ENCODE measurements at regions not wholly inside any gene's neighbourhood (a gene's known extent, or its start where the extent isn't known, plus 50 kb on each side); places are given as distances from the start of the nearest gene placed in this dataset.

- no peak overlapping the region for H3K4me3 ChIP-seq (ENCODE audit: low read length)
- H3K4me1 ChIP-seq (ENCODE audit: insufficient read depth, low read length), result peaks cover 31% of the 10 kb centered on the region
- no peaks in the 10 kb centered on the region for H3K27me3 ChIP-seq (ENCODE audit: insufficient read depth, low read length)
- no peak overlapping the region; the same call in 1 of the 2 replicates for H3K9ac ChIP-seq (ENCODE audit: low read depth, low read length)
- H3K9me3 ChIP-seq (ENCODE audit: insufficient read depth, low read depth, low read length), result no peaks in the 10 kb centered on the region; the same call in 1 of the 2 replicates
- no peaks in the 10 kb centered on the region for H3K36me3 ChIP-seq (ENCODE audit: insufficient read depth, low read depth, low read length)
- H3K27ac ChIP-seq (ENCODE audit: low read length), result peak overlapping the region; percentile 10
Measured at GRCh38 chr10:10292501-10292900, 725.2 kb upstream of the CELF2 start.

GRCh38 chr10:10293041-10293440 lies 724.6 kb upstream of the CELF2 start:
- H3K27me3 ChIP-seq (ENCODE audit: insufficient read depth, low read length), result no peaks in the 10 kb centered on the region
- peak overlapping the region; percentile 54; the same call in 1 of the 2 replicates for H3K9ac ChIP-seq (ENCODE audit: low read depth, low read length)
- H3K4me1 ChIP-seq (ENCODE audit: insufficient read depth, low read length), result peaks cover 31% of the 10 kb centered on the region
- no peak overlapping the region for H3K4me3 ChIP-seq (ENCODE audit: low read length)
- H3K9me3 ChIP-seq (ENCODE audit: insufficient read depth, low read depth, low read length), result no peaks in the 10 kb centered on the region; the same call in 1 of the 2 replicates
- H3K36me3 ChIP-seq (ENCODE audit: insufficient read depth, low read depth, low read length), result no peaks in the 10 kb centered on the region
- peak overlapping the region; percentile 10 for H3K27ac ChIP-seq (ENCODE audit: low read length)

GRCh38 chr10:10293481-10293951 lies 724.2 kb upstream of the CELF2 start:
- Histone ChIP-seq H3K4me1 (ENCODE audit: insufficient read depth, low read length) (peaks cover 31% of the 10 kb centered on the region), H3K9me3 (ENCODE audit: insufficient read depth, low read depth, low read length) (no peaks in the 10 kb centered on the region; the same call in 1 of the 2 replicates), H3K9ac (ENCODE audit: low read depth, low read length) (peak overlapping the region; percentile 54; the same call in 1 of the 2 replicates), H3K36me3 (ENCODE audit: insufficient read depth, low read depth, low read length) (no peaks in the 10 kb centered on the region), H3K27ac (ENCODE audit: low read length) (peak overlapping the region; percentile 10), H3K4me3 (ENCODE audit: low read length) (peak overlapping the region; percentile 60; the same call in 1 of the 2 replicates), H3K27me3 (ENCODE audit: insufficient read depth, low read length) (no peaks in the 10 kb centered on the region)

- H3K36me3 ChIP-seq (ENCODE audit: insufficient read depth, low read depth, low read length), result no peaks in the 10 kb centered on the region
- peak overlapping the region; percentile 47 for H3K27ac ChIP-seq (ENCODE audit: low read length)
- no peaks in the 10 kb centered on the region; the same call in 1 of the 2 replicates for H3K9me3 ChIP-seq (ENCODE audit: insufficient read depth, low read depth, low read length)
- H3K4me1 ChIP-seq (ENCODE audit: insufficient read depth, low read length), result peaks cover 31% of the 10 kb centered on the region
- no peaks in the 10 kb centered on the region for H3K27me3 ChIP-seq (ENCODE audit: insufficient read depth, low read length)
- peak overlapping the region; percentile 39; the same call in 1 of the 2 replicates for H3K9ac ChIP-seq (ENCODE audit: low read depth, low read length)
- H3K4me3 ChIP-seq (ENCODE audit: low read length), result peak overlapping the region; percentile 60
Measured at GRCh38 chr10:10294184-10294880, 723.3 kb upstream of the CELF2 start.

- peak overlapping the region; percentile 60; the same call in 1 of the 2 replicates for H3K4me3 ChIP-seq (ENCODE audit: low read length)
- H3K4me1 ChIP-seq (ENCODE audit: insufficient read depth, low read length), result peaks cover 31% of the 10 kb centered on the region
- no peaks in the 10 kb centered on the region for H3K27me3 ChIP-seq (ENCODE audit: insufficient read depth, low read length)
- H3K36me3 ChIP-seq (ENCODE audit: insufficient read depth, low read depth, low read length), result no peaks in the 10 kb centered on the region
- H3K9me3 ChIP-seq (ENCODE audit: insufficient read depth, low read depth, low read length), result no peaks in the 10 kb centered on the region; the same call in 1 of the 2 replicates
- H3K27ac ChIP-seq (ENCODE audit: low read length), result peak overlapping the region; percentile 47
- H3K9ac ChIP-seq (ENCODE audit: low read depth, low read length), result peak overlapping the region; percentile 39; the same call in 1 of the 2 replicates
Measured at GRCh38 chr10:10294881-10295529, 722.7 kb upstream of the CELF2 start.

- Histone ChIP-seq H3K36me3 (ENCODE audit: insufficient read depth, low read depth, low read length) (no peaks in the 10 kb centered on the region), H3K27ac (ENCODE audit: low read length) (no peak overlapping the region), H3K4me3 (ENCODE audit: low read length) (peak overlapping the region; percentile 20; the same call in 1 of the 2 replicates), H3K4me1 (ENCODE audit: insufficient read depth, low read length) (peaks cover 31% of the 10 kb centered on the region), H3K9ac (ENCODE audit: low read depth, low read length) (no peak overlapping the region; the same call in 1 of the 2 replicates), H3K27me3 (ENCODE audit: insufficient read depth, low read length) (no peaks in the 10 kb centered on the region), H3K9me3 (ENCODE audit: insufficient read depth, low read depth, low read length) (no peaks in the 10 kb centered on the region; the same call in 1 of the 2 replicates)
Measured at GRCh38 chr10:10295537-10295936, 722.1 kb upstream of the CELF2 start.

GRCh38 chr10:10302689-10303088 lies 715.0 kb upstream of the CELF2 start:
- no peaks in the 10 kb centered on the region for H3K36me3 ChIP-seq (ENCODE audit: insufficient read depth, low read depth, low read length)
- H3K27me3 ChIP-seq (ENCODE audit: insufficient read depth, low read length), result no peaks in the 10 kb centered on the region
- no peak overlapping the region for H3K27ac ChIP-seq (ENCODE audit: low read length)
- H3K4me3 ChIP-seq (ENCODE audit: low read length), result no peak overlapping the region
- no peaks in the 10 kb centered on the region for H3K9me3 ChIP-seq (ENCODE audit: insufficient read depth, low read depth, low read length)
- no peak overlapping the region for H3K9ac ChIP-seq (ENCODE audit: low read depth, low read length)
- peaks cover 15% of the 10 kb centered on the region; the same call in 1 of the 2 replicates for H3K4me1 ChIP-seq (ENCODE audit: insufficient read depth, low read length)

- H3K9me3 ChIP-seq (ENCODE audit: insufficient read depth, low read depth, low read length), result no peaks in the 10 kb centered on the region
- H3K9ac ChIP-seq (ENCODE audit: low read depth, low read length), result no peak overlapping the region
- no peaks in the 10 kb centered on the region for H3K36me3 ChIP-seq (ENCODE audit: insufficient read depth, low read depth, low read length)
- H3K4me1 ChIP-seq (ENCODE audit: insufficient read depth, low read length), result peaks cover 15% of the 10 kb centered on the region; the same call in 1 of the 2 replicates
- H3K27ac ChIP-seq (ENCODE audit: low read length), result no peak overlapping the region
- no peaks in the 10 kb centered on the region for H3K27me3 ChIP-seq (ENCODE audit: insufficient read depth, low read length)
- H3K4me3 ChIP-seq (ENCODE audit: low read length), result no peak overlapping the region
Measured at GRCh38 chr10:10307036-10307435, 710.6 kb upstream of the CELF2 start.

- Histone ChIP-seq H3K9me3 (ENCODE audit: insufficient read depth, low read depth, low read length) (no peaks in the 10 kb centered on the region), H3K27ac (ENCODE audit: low read length) (no peak overlapping the region), H3K4me3 (ENCODE audit: low read length) (no peak overlapping the region), H3K9ac (ENCODE audit: low read depth, low read length) (no peak overlapping the region), H3K27me3 (ENCODE audit: insufficient read depth, low read length) (no peaks in the 10 kb centered on the region), H3K4me1 (ENCODE audit: insufficient read depth, low read length) (peaks cover 14% of the 10 kb centered on the region; the same call in 1 of the 2 replicates), H3K36me3 (ENCODE audit: insufficient read depth, low read depth, low read length) (no peaks in the 10 kb centered on the region)
Measured at GRCh38 chr10:10307551-10307950, 710.1 kb upstream of the CELF2 start.

GRCh38 chr10:10310498-10310897 lies 707.2 kb upstream of the CELF2 start:
- H3K9ac ChIP-seq (ENCODE audit: low read depth, low read length), result no peak overlapping the region
- H3K27me3 ChIP-seq (ENCODE audit: insufficient read depth, low read length), result no peaks in the 10 kb centered on the region
- H3K36me3 ChIP-seq (ENCODE audit: insufficient read depth, low read depth, low read length), result no peaks in the 10 kb centered on the region
- no peak overlapping the region for H3K27ac ChIP-seq (ENCODE audit: low read length)
- no peaks in the 10 kb centered on the region for H3K9me3 ChIP-seq (ENCODE audit: insufficient read depth, low read depth, low read length)
- H3K4me1 ChIP-seq (ENCODE audit: insufficient read depth, low read length), result no peaks in the 10 kb centered on the region
- no peak overlapping the region for H3K4me3 ChIP-seq (ENCODE audit: low read length)

- Histone ChIP-seq H3K27ac (ENCODE audit: low read length) (no peak overlapping the region), H3K4me3 (ENCODE audit: low read length) (no peak overlapping the region), H3K27me3 (ENCODE audit: insufficient read depth, low read length) (no peaks in the 10 kb centered on the region), H3K9ac (ENCODE audit: low read depth, low read length) (no peak overlapping the region), H3K4me1 (ENCODE audit: insufficient read depth, low read length) (no peaks in the 10 kb centered on the region), H3K36me3 (ENCODE audit: insufficient read depth, low read depth, low read length) (no peaks in the 10 kb centered on the region), H3K9me3 (ENCODE audit: insufficient read depth, low read depth, low read length) (no peaks in the 10 kb centered on the region)
Measured at GRCh38 chr10:10311966-10312365, 705.7 kb upstream of the CELF2 start.
